ENCODE measurements at regions not wholly inside any gene's neighbourhood (a gene's known extent, or its start where the extent isn't known, plus 50 kb on each side); places are given as distances from the start of the nearest gene placed in this dataset.
"Not testable (repeated sequence)": the region's sequence is repeated elsewhere in the genome, so short reads cannot be mapped to it uniquely, and the experiment has no call there.

- no peak overlapping the region for H3K4me3 ChIP-seq (ENCODE audit: low read depth, low read length)
- no peaks in the 10 kb centered on the region for H3K9me3 ChIP-seq (ENCODE audit: control insufficient read depth, insufficient read depth, low read depth, low read length)
- no peaks in the 10 kb centered on the region for H3K36me3 ChIP-seq (ENCODE audit: control insufficient read depth, insufficient read depth, low read length)
- H3K27ac ChIP-seq (ENCODE audit: low read depth, low read length) = no peak overlapping the region
- no peaks in the 10 kb centered on the region; the same call in 1 of the 2 replicates for H3K4me1 ChIP-seq (ENCODE audit: control insufficient read depth, insufficient read depth, low read length)
- H3K9ac ChIP-seq (ENCODE audit: low read length) = no peak overlapping the region
- H3K27me3 ChIP-seq (ENCODE audit: control insufficient read depth, insufficient read depth, low read length) = no peaks in the 10 kb centered on the region
Observed at GRCh38 chr3:153051427-153052095, 110.5 kb upstream of the RAP2B start.

- H3K4me1 ChIP-seq (ENCODE audit: control insufficient read depth, insufficient read depth, low read length) = no peaks in the 10 kb centered on the region; the same call in 1 of the 2 replicates
- H3K4me3 ChIP-seq (ENCODE audit: low read depth, low read length) = no peak overlapping the region
- no peaks in the 10 kb centered on the region for H3K36me3 ChIP-seq (ENCODE audit: control insufficient read depth, insufficient read depth, low read length)
- H3K27ac ChIP-seq (ENCODE audit: low read depth, low read length) = no peak overlapping the region
- H3K27me3 ChIP-seq (ENCODE audit: control insufficient read depth, insufficient read depth, low read length) = no peaks in the 10 kb centered on the region
- H3K9me3 ChIP-seq (ENCODE audit: control insufficient read depth, insufficient read depth, low read depth, low read length) = no peaks in the 10 kb centered on the region
- peak overlapping the region; percentile 13 for H3K9ac ChIP-seq (ENCODE audit: low read length)
Observed at GRCh38 chr3:153052096-153052460, 109.9 kb upstream of the RAP2B start.

GRCh38 chr3:153055217-153055616, 106.8 kb upstream of the RAP2B start:
- Histone ChIP-seq H3K36me3 (ENCODE audit: control insufficient read depth, insufficient read depth, low read length) (no peaks in the 10 kb centered on the region), H3K9ac (ENCODE audit: low read length) (no peak overlapping the region), H3K4me3 (ENCODE audit: low read depth, low read length) (no peak overlapping the region), H3K27ac (ENCODE audit: low read depth, low read length) (no peak overlapping the region), H3K4me1 (ENCODE audit: control insufficient read depth, insufficient read depth, low read length) (no peaks in the 10 kb centered on the region; the same call in 1 of the 2 replicates), H3K9me3 (ENCODE audit: control insufficient read depth, insufficient read depth, low read depth, low read length) (no peaks in the 10 kb centered on the region), H3K27me3 (ENCODE audit: control insufficient read depth, insufficient read depth, low read length) (no peaks in the 10 kb centered on the region)

GRCh38 chr3:153055779-153056178, 106.2 kb upstream of the RAP2B start:
- no peak overlapping the region for H3K9ac ChIP-seq (ENCODE audit: low read length)
- H3K27ac ChIP-seq (ENCODE audit: low read depth, low read length) = no peak overlapping the region
- H3K27me3 ChIP-seq (ENCODE audit: control insufficient read depth, insufficient read depth, low read length) = no peaks in the 10 kb centered on the region
- H3K36me3 ChIP-seq (ENCODE audit: control insufficient read depth, insufficient read depth, low read length) = no peaks in the 10 kb centered on the region
- no peaks in the 10 kb centered on the region for H3K9me3 ChIP-seq (ENCODE audit: control insufficient read depth, insufficient read depth, low read depth, low read length)
- H3K4me1 ChIP-seq (ENCODE audit: control insufficient read depth, insufficient read depth, low read length) = no peaks in the 10 kb centered on the region; the same call in 1 of the 2 replicates
- H3K4me3 ChIP-seq (ENCODE audit: low read depth, low read length) = no peak overlapping the region

- H3K9me3 ChIP-seq (ENCODE audit: control insufficient read depth, insufficient read depth, low read depth, low read length); H3K27ac ChIP-seq (ENCODE audit: low read depth, low read length); H3K4me1 ChIP-seq (ENCODE audit: control insufficient read depth, insufficient read depth, low read length); H3K27me3 ChIP-seq (ENCODE audit: control insufficient read depth, insufficient read depth, low read length); H3K36me3 ChIP-seq (ENCODE audit: control insufficient read depth, insufficient read depth, low read length); H3K4me3 ChIP-seq (ENCODE audit: low read depth, low read length); H3K9ac ChIP-seq (ENCODE audit: low read length): not testable (repeated sequence)
Observed at GRCh38 chr3:153058031-153058688, 103.9 kb upstream of the RAP2B start.

- H3K4me1 ChIP-seq (ENCODE audit: control insufficient read depth, insufficient read depth, low read length) = no peaks in the 10 kb centered on the region
- H3K9me3 ChIP-seq (ENCODE audit: control insufficient read depth, insufficient read depth, low read depth, low read length) = no peaks in the 10 kb centered on the region
- H3K27me3 ChIP-seq (ENCODE audit: control insufficient read depth, insufficient read depth, low read length) = no peaks in the 10 kb centered on the region
- H3K9ac ChIP-seq (ENCODE audit: low read length) = no peak overlapping the region
- no peaks in the 10 kb centered on the region for H3K36me3 ChIP-seq (ENCODE audit: control insufficient read depth, insufficient read depth, low read length)
- H3K4me3 ChIP-seq (ENCODE audit: low read depth, low read length) = no peak overlapping the region
- no peak overlapping the region for H3K27ac ChIP-seq (ENCODE audit: low read depth, low read length)
Observed at GRCh38 chr3:153060346-153060745, 101.7 kb upstream of the RAP2B start.

- H3K27ac ChIP-seq (ENCODE audit: low read depth, low read length) = no peak overlapping the region
- no peaks in the 10 kb centered on the region for H3K9me3 ChIP-seq (ENCODE audit: control insufficient read depth, insufficient read depth, low read depth, low read length)
- H3K4me1 ChIP-seq (ENCODE audit: control insufficient read depth, insufficient read depth, low read length) = no peaks in the 10 kb centered on the region
- H3K27me3 ChIP-seq (ENCODE audit: control insufficient read depth, insufficient read depth, low read length) = no peaks in the 10 kb centered on the region
- no peaks in the 10 kb centered on the region for H3K36me3 ChIP-seq (ENCODE audit: control insufficient read depth, insufficient read depth, low read length)
- H3K4me3 ChIP-seq (ENCODE audit: low read depth, low read length) = no peak overlapping the region
- no peak overlapping the region for H3K9ac ChIP-seq (ENCODE audit: low read length)
Observed at GRCh38 chr3:153061938-153062528, 100.0 kb upstream of the RAP2B start.

- Histone ChIP-seq H3K9ac (ENCODE audit: low read length) (no peak overlapping the region), H3K36me3 (ENCODE audit: control insufficient read depth, insufficient read depth, low read length) (no peaks in the 10 kb centered on the region), H3K4me1 (ENCODE audit: control insufficient read depth, insufficient read depth, low read length) (no peaks in the 10 kb centered on the region), H3K27ac (ENCODE audit: low read depth, low read length) (no peak overlapping the region), H3K9me3 (ENCODE audit: control insufficient read depth, insufficient read depth, low read depth, low read length) (no peaks in the 10 kb centered on the region), H3K27me3 (ENCODE audit: control insufficient read depth, insufficient read depth, low read length) (no peaks in the 10 kb centered on the region), H3K4me3 (ENCODE audit: low read depth, low read length) (no peak overlapping the region)
Observed at GRCh38 chr3:153063337-153063736, 98.7 kb upstream of the RAP2B start.

- Histone ChIP-seq H3K4me1 (ENCODE audit: control insufficient read depth, insufficient read depth, low read length) (no peaks in the 10 kb centered on the region; the same call in 1 of the 2 replicates), H3K27ac (ENCODE audit: low read depth, low read length) (no peak overlapping the region), H3K4me3 (ENCODE audit: low read depth, low read length) (no peak overlapping the region), H3K27me3 (ENCODE audit: control insufficient read depth, insufficient read depth, low read length) (no peaks in the 10 kb centered on the region), H3K9me3 (ENCODE audit: control insufficient read depth, insufficient read depth, low read depth, low read length) (no peaks in the 10 kb centered on the region), H3K36me3 (ENCODE audit: control insufficient read depth, insufficient read depth, low read length) (no peaks in the 10 kb centered on the region), H3K9ac (ENCODE audit: low read length) (no peak overlapping the region)
Observed at GRCh38 chr3:153066983-153067382, 95.0 kb upstream of the RAP2B start.

GRCh38 chr3:153069598-153070510, 92.2 kb upstream of the RAP2B start:
- no peak overlapping the region for H3K9ac ChIP-seq (ENCODE audit: low read length)
- no peaks in the 10 kb centered on the region for H3K9me3 ChIP-seq (ENCODE audit: control insufficient read depth, insufficient read depth, low read depth, low read length)
- no peaks in the 10 kb centered on the region; the same call in 1 of the 2 replicates for H3K4me1 ChIP-seq (ENCODE audit: control insufficient read depth, insufficient read depth, low read length)
- H3K4me3 ChIP-seq (ENCODE audit: low read depth, low read length) = no peak overlapping the region
- H3K36me3 ChIP-seq (ENCODE audit: control insufficient read depth, insufficient read depth, low read length) = no peaks in the 10 kb centered on the region
- H3K27me3 ChIP-seq (ENCODE audit: control insufficient read depth, insufficient read depth, low read length) = no peaks in the 10 kb centered on the region
- H3K27ac ChIP-seq (ENCODE audit: low read depth, low read length) = no peak overlapping the region
